ENCODE measurements at regions not wholly inside any gene's neighbourhood (a gene's known extent, or its start where the extent isn't known, plus 50 kb on each side); places are given as distances from the start of the nearest gene placed in this dataset.

DNA sequence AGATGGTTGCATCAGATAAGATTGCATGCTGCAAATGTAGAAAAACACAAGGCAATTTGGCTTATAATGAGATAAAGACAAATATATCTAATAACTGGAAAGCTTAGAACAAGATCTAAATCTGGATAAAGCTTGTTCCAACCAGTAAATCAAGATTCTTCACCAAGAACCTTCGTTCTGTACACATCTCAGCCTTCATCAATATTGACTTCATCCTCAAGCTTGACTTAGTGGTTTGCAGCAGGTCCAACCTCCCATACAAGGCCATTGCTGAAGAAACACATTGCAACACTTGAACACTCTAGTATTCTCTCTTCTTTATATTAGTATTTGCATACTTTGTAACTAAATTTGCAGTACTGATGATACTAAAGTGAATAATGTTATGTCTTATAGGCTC is 407.6 kb downstream of the TLL1 start:
- no peak for DNase-seq (ENCODE audit: low read depth)
- H3K4me3 ChIP-seq (replicated peaks; ENCODE audit: low read depth, low read length), result no peak overlapping the region
- TF ChIP-seq, protein P1, sequence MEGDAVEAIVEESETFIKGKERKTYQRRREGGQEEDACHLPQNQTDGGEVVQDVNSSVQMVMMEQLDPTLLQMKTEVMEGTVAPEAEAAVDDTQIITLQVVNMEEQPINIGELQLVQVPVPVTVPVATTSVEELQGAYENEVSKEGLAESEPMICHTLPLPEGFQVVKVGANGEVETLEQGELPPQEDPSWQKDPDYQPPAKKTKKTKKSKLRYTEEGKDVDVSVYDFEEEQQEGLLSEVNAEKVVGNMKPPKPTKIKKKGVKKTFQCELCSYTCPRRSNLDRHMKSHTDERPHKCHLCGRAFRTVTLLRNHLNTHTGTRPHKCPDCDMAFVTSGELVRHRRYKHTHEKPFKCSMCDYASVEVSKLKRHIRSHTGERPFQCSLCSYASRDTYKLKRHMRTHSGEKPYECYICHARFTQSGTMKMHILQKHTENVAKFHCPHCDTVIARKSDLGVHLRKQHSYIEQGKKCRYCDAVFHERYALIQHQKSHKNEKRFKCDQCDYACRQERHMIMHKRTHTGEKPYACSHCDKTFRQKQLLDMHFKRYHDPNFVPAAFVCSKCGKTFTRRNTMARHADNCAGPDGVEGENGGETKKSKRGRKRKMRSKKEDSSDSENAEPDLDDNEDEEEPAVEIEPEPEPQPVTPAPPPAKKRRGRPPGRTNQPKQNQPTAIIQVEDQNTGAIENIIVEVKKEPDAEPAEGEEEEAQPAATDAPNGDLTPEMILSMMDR (IDR thresholded peaks at IDR 0.05; ENCODE audit: low read length, missing control alignments), result no peak

DNA sequence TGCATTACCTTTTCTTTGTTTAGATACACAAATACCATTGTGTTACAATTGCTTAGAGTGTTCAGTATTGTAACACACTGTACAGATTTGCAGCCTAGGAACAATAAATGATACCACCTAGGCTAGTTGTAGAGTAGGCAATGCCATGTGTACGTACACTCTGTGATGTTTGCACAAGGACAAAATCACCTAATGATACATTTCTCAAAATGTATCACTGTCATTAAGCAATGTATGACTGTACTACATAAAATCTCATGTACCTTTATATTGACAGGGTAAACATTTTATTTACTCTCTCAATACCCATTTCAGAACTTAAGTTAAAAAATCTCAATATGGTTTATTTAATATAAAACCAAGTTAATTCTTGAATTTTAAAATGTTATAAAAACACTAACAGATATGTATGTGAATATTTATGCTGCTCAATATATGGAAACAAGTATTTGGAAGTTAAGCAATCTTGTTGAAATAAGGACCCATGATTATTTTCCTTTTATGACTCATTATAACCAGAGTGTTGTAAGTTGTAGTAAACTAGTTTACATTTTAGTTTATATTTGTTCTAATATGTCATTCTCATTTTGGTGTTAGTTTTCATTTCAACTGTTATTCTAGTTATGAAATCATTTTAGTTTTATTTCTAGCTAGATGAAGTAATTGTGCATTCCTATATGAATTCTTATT is 409.2 kb downstream of the TLL1 start:
- TF ChIP-seq, protein P1 (IDR thresholded peaks at IDR 0.05; ENCODE audit: low read length, missing control alignments), result no peak
- DNase-seq (ENCODE audit: low read depth), result peak; percentile 29
- H3K4me3 ChIP-seq (replicated peaks; ENCODE audit: low read depth, low read length), result no peak overlapping the region

DNA sequence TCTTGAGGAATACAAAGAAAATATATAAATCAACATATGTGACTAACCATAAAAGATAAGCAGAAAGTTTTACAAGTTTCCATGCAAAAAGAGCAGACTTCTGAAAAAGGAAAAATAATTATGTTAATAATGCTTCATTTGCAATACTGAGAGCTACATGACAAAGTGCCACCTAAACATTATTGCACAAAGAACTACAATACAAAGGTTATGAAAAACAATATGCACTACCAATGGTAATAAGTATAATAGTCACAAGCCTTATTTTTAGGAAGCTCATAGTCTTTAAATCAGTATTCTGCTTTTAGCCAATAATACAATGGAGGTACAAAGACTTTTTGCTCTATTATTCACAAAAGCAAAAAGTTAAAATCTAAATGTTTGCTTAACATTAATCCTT is 411.2 kb downstream of the TLL1 start:
- DNase-seq (ENCODE audit: low read depth), result no peak
- TF ChIP-seq, protein P1 (IDR thresholded peaks at IDR 0.05; ENCODE audit: low read length, missing control alignments), result no peak
- H3K4me3 ChIP-seq (replicated peaks; ENCODE audit: low read depth, low read length), result no peak overlapping the region

DNA sequence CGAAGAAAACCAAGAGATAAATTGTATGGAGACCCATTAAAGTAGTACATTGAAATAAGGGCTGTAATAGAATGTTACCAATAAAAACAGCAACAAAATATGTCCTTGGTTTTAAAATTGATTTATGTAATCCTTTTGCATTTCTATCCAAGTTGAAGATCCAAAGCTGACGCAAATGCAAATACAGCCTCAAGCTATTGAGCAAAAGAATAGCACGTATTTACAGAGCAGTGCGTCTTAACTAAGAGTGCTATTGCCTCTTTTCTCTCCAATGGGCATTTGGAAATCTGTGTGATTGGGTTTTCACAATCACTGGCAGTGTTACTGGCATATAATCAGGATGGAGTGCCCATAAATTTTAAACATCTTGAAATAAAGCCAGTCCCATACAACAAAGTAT is 417.4 kb downstream of the TLL1 start:
- DNase-seq (ENCODE audit: low read depth), result no peak
- H3K4me3 ChIP-seq (replicated peaks; ENCODE audit: low read depth, low read length), result no peak overlapping the region
- TF ChIP-seq, protein P1 (IDR thresholded peaks at IDR 0.05; ENCODE audit: low read length, missing control alignments), result no peak

DNA sequence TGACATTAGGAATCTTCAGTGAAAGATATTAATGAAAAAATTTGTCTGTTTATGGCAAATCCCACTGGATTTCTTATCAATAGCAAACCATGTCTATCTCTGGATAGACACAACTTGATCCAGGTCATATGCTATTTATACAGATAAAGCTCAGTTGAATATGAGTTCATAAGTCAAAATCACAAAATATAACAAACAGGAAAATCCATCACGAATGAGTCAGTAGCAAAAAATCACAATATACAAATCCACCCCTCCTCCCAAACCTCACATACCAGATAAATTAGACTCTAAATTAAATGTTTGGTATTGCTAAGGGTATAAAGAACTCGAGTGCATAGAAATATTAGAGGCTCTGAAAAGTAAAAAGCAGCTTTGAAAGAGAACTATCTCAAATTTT is 420.5 kb downstream of the TLL1 start:
- TF ChIP-seq, protein P1 (IDR thresholded peaks at IDR 0.05; ENCODE audit: low read length, missing control alignments), result no peak
- H3K4me3 ChIP-seq (replicated peaks; ENCODE audit: low read depth, low read length), result no peak overlapping the region
- DNase-seq (ENCODE audit: low read depth), result peak; percentile 43

DNA sequence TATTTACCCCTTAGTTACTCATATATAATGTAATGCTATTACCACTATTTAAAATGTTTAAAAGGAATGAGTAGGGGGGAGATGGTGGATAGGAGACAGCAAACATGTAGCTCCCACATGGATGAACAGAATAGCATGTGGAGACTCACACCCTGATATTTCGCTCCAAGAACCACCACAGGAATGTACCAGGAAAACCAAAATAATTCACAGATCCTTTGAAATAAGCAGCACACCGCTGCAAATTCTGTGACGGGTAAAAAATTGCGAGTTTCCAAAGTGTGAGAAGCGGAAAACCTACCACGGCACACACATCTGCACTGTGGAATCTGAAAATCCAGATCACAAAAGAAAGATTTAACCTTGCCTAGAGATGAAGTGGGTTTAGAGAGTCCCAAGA is 428.2 kb downstream of the TLL1 start:
- peak; percentile 21 for DNase-seq (ENCODE audit: low read depth)
- TF ChIP-seq, protein P1 (IDR thresholded peaks at IDR 0.05; ENCODE audit: low read length, missing control alignments), result no peak
- no peak overlapping the region for H3K4me3 ChIP-seq (replicated peaks; ENCODE audit: low read depth, low read length)

DNA sequence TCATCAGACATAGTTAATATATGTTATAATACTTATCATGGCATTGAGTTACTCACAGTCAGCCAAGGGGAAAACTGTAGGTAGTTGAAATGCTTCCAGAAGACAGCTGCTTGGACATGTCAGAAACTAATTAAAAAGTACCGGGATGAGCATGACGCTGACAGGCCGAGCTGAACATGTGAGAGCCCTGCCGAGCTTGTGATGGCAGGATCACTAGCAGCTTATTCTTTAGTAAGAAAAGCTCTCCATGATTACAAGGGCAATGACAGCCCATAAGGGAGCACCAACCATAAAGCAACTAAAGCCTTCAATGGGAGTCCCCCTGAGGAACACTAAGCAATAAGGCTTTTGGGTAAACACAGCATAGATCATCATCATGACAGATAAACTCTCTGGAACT is 435.6 kb downstream of the TLL1 start:
- no peak for DNase-seq (ENCODE audit: low read depth)
- TF ChIP-seq, protein P1 (IDR thresholded peaks at IDR 0.05; ENCODE audit: low read length, missing control alignments), result no peak
- H3K4me3 ChIP-seq (replicated peaks; ENCODE audit: low read depth, low read length), result no peak overlapping the region
